Epithelial cell of proximal tubule (primary cell): ENCODE measurements at regions not wholly inside any gene's neighbourhood (a gene's known extent, or its start where the extent isn't known, plus 50 kb on each side); places are given as distances from the start of the nearest gene placed in this dataset.

Experiments
- DNase-seq: peaks from one replicate; pipeline ENCODE4 v3.0.0-alpha.2; 2011; ENCODE audit warnings: low read depth
- H3K4me3 ChIP-seq: 2 replicates; pipeline ENCODE4 v1.5.1; 2011; ENCODE audit warnings: low read depth, mild to moderate bottlenecking, low read length
- CTCF ChIP-seq: conservative IDR thresholded peaks from 2 replicates; pipeline ENCODE4 v1.5.1; 2012; ENCODE audit warnings: low read depth, mild to moderate bottlenecking, low read length

- H3K4me3 ChIP-seq, result no peak overlapping the region
- TF ChIP-seq CTCF, result no peak
- DNase-seq, result no peak
Measured at GRCh38 chr2:186433777-186434432, 52.2 kb upstream of the ZC3H15 start.
